HTR-8/SVneo (cell line): ENCODE measurements at regions not wholly inside any gene's neighbourhood (a gene's known extent, or its start where the extent isn't known, plus 50 kb on each side); places are given as distances from the start of the nearest gene placed in this dataset.
A peak's percentile ranks its signal among the peaks of the same experiment; 100 is the strongest.

Source experiments
- DNase-seq: peaks from one replicate; pipeline ENCODE4 v3.0.0; 2011; ENCODE audit warnings: low spot score, mixed read lengths; ENCODE audit not compliant: insufficient read length
- FAIRE-seq: peaks from 2 replicates; lab custom pipeline; 2011; peaks lifted over from hg19 to GRCh38; lab: Jason Lieb, UNC

GRCh38 chr14:100486025-100486828 is 101.0 kb downstream of the BEGAIN start:
- FAIRE-seq (no peak), DNase-seq (peak; percentile 66)
